Astrocyte (in vitro differentiated cells and primary cell): ENCODE measurements at regions not wholly inside any gene's neighbourhood (a gene's known extent, or its start where the extent isn't known, plus 50 kb on each side); places are given as distances from the start of the nearest gene placed in this dataset.
A peak's percentile ranks its signal among the peaks of the same experiment; 100 is the strongest.

Experiments
- DNase-seq: peaks from one replicate; pipeline ENCODE4 v3.0.0-alpha.2; 2010; ENCODE audit warnings: low read depth
- FAIRE-seq: peaks from 2 replicates; lab custom pipeline; 2011; peaks lifted over from hg19 to GRCh38; lab: Jason Lieb, UNC
- H2AFZ ChIP-seq: 2 replicates; pipeline ENCODE4 v1.6.0; 2012; ENCODE audit warnings: low read depth, low read length, inconsistent platforms
- H3K27ac ChIP-seq: 2 replicates; pipeline ENCODE4 v1.5.1; 2011; ENCODE audit warnings: low read depth, low read length, inconsistent platforms
- H3K27me3 ChIP-seq: 2 replicates; pipeline ENCODE4 v1.6.0; 2011; ENCODE audit warnings: low read length, inconsistent platforms; ENCODE audit not compliant: insufficient read depth
- H3K36me3 ChIP-seq: 2 replicates; pipeline ENCODE4 v1.5.1; 2011; ENCODE audit warnings: low read length, inconsistent platforms; ENCODE audit not compliant: insufficient read depth
- H3K4me1 ChIP-seq: 2 replicates; pipeline ENCODE4 v1.5.1; 2011; ENCODE audit warnings: low read length, inconsistent platforms; ENCODE audit not compliant: insufficient read depth
- H3K4me2 ChIP-seq: 2 replicates; pipeline ENCODE4 v1.6.0; 2012; ENCODE audit warnings: low read length, inconsistent platforms
- H3K4me3 ChIP-seq: 2 replicates; pipeline ENCODE4 v1.5.1; 2011; ENCODE audit warnings: low read depth, mild to moderate bottlenecking, low read length, inconsistent platforms; ENCODE audit not compliant: insufficient read depth
- H3K79me2 ChIP-seq: 2 replicates; pipeline ENCODE4 v1.6.0; 2012; ENCODE audit warnings: mild to moderate bottlenecking, low read length, inconsistent platforms; ENCODE audit not compliant: insufficient read depth
- H3K9ac ChIP-seq: 2 replicates; pipeline ENCODE4 v1.6.0; 2012; ENCODE audit warnings: mild to moderate bottlenecking, low read length, inconsistent platforms
- H3K9me3 ChIP-seq: 2 replicates; pipeline ENCODE4 v1.5.1; 2012; ENCODE audit warnings: low read depth, mild to moderate bottlenecking, low read length, inconsistent platforms; ENCODE audit not compliant: insufficient read depth
- H4K20me1 ChIP-seq: 2 replicates; pipeline ENCODE4 v1.6.0; 2012; ENCODE audit warnings: low read length, inconsistent platforms; ENCODE audit not compliant: insufficient read depth
- H3K27ac Mint-ChIP-seq: one replicate; pipeline ENCODE4 v1.8.0; 2021; ENCODE audit warnings: mild to moderate bottlenecking, mixed read lengths; ENCODE audit not compliant: unreplicated experiment
- H3K27me3 Mint-ChIP-seq: one replicate; pipeline ENCODE4 v1.8.0; 2021; ENCODE audit warnings: low read depth, mixed read lengths; ENCODE audit not compliant: unreplicated experiment
- H3K36me3 Mint-ChIP-seq: one replicate; pipeline ENCODE4 v1.8.0; 2021; ENCODE audit warnings: low read depth, mixed read lengths; ENCODE audit not compliant: unreplicated experiment
- H3K4me1 Mint-ChIP-seq: one replicate; pipeline ENCODE4 v1.8.0; 2021; ENCODE audit warnings: low read depth, mixed read lengths; ENCODE audit not compliant: unreplicated experiment
- H3K4me3 Mint-ChIP-seq: one replicate; pipeline ENCODE4 v1.8.0; 2021; ENCODE audit warnings: mild to moderate bottlenecking, moderate library complexity, mixed read lengths; ENCODE audit not compliant: unreplicated experiment
- H3K9me3 Mint-ChIP-seq: one replicate; pipeline ENCODE4 v1.8.0; 2021; ENCODE audit warnings: mild to moderate bottlenecking, mixed read lengths; ENCODE audit not compliant: unreplicated experiment
- EZH2 ChIP-seq: IDR thresholded peaks from 2 replicates; pipeline ENCODE4 v1.6.1; 2012; ENCODE audit warnings: mild to moderate bottlenecking, low read length, inconsistent platforms; ENCODE audit not compliant: insufficient read depth
- TF ChIP-seq, protein P1 (sequence below): IDR thresholded peaks from 2 replicates; pipeline ENCODE4 v1.5.1; 2011; ENCODE audit warnings: low read depth, mild to moderate bottlenecking, inconsistent platforms, low read length, moderate library complexity; ENCODE audit not compliant: insufficient read depth

DNA sequence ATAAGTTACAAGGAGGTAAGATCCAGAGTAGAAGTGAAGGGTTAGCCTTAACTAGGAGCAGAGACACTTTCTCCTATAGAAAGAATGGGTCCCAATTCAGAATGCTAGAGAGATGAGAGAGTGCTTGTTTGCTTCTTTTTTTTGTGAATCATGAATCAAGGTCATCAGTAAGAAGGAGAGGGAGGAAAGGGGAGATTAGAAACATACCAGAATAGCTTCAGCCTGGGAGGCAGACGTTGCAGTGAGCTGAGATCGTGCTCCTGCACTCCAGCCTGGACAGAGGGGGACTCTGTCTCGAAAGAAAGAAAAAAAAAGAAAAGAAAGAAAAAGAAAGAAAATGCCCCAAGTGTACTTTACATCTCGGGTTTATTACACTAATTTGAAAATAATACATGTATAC lies 55.8 kb upstream of the SLC35F5 start:
- no peaks in the 10 kb centered on the region for H3K36me3 ChIP-seq
- no peak overlapping the region for H3K27ac Mint-ChIP-seq
- DNase-seq (no peak), FAIRE-seq (no peak)
- H3K9me3 Mint-ChIP-seq, result peaks cover 2% of the 10 kb centered on the region
- no peaks in the 10 kb centered on the region for H3K27me3 ChIP-seq
- H3K36me3 Mint-ChIP-seq, result no peaks in the 10 kb centered on the region
- TF ChIP-seq, protein P1, sequence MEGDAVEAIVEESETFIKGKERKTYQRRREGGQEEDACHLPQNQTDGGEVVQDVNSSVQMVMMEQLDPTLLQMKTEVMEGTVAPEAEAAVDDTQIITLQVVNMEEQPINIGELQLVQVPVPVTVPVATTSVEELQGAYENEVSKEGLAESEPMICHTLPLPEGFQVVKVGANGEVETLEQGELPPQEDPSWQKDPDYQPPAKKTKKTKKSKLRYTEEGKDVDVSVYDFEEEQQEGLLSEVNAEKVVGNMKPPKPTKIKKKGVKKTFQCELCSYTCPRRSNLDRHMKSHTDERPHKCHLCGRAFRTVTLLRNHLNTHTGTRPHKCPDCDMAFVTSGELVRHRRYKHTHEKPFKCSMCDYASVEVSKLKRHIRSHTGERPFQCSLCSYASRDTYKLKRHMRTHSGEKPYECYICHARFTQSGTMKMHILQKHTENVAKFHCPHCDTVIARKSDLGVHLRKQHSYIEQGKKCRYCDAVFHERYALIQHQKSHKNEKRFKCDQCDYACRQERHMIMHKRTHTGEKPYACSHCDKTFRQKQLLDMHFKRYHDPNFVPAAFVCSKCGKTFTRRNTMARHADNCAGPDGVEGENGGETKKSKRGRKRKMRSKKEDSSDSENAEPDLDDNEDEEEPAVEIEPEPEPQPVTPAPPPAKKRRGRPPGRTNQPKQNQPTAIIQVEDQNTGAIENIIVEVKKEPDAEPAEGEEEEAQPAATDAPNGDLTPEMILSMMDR, result no peak
- TF ChIP-seq EZH2, result no peak
- no peaks in the 10 kb centered on the region for H3K27me3 Mint-ChIP-seq
- no peaks in the 10 kb centered on the region for H4K20me1 ChIP-seq
- peaks cover 11% of the 10 kb centered on the region for H3K4me1 Mint-ChIP-seq
- no peak overlapping the region for H3K9ac ChIP-seq
- H3K79me2 ChIP-seq, result no peaks in the 10 kb centered on the region
- H3K9me3 ChIP-seq, result no peaks in the 10 kb centered on the region
- H3K4me1 ChIP-seq, result no peaks in the 10 kb centered on the region
- no peak overlapping the region for H3K27ac ChIP-seq
- H3K4me2 ChIP-seq, result peak overlapping the region; percentile 23
- no peak overlapping the region for H3K4me3 Mint-ChIP-seq
- H2AFZ ChIP-seq, result no peak overlapping the region
- H3K4me3 ChIP-seq, result no peak overlapping the region

DNA sequence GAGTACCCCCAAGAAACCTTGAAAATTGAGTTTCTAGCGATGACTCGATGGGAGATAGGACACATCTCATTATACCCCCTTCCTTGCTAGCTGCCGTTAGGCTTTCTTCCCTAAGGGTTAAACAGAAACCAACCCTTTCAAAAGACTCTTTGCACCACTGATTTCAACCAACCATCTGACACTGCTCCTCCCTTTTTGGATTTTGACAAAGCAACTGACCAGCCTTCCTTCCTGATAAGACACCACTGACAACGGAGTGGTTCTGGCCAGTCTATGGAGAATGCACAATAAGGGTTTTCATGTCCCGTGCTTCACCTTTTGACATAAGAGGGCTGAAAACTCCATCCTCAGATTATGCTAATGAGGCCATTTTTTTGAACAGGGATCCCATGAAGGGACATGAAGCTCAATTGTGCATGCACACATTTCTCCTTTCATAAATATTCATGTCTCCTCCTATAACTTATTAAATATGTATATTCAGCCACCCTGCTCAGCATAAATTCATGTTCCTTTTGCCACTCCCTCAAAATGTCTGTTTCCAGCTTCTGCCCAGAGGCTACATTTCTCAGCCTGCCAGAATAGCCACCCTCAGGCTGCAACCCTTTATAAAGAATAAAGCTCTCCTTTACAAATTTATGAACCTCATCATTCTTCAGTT lies 52.8 kb upstream of the SLC35F5 start:
- Histone ChIP-seq H3K79me2 (no peaks in the 10 kb centered on the region), H3K36me3 (no peaks in the 10 kb centered on the region), H4K20me1 (no peaks in the 10 kb centered on the region), H3K27ac (no peak overlapping the region), H3K4me2 (no peak overlapping the region), H3K4me3 (no peak overlapping the region), H3K9ac (no peak overlapping the region), H2AFZ (no peak overlapping the region), H3K27me3 (no peaks in the 10 kb centered on the region), H3K9me3 (no peaks in the 10 kb centered on the region), H3K4me1 (no peaks in the 10 kb centered on the region)
- H3K27ac Mint-ChIP-seq, result no peak overlapping the region
- H3K36me3 Mint-ChIP-seq, result no peaks in the 10 kb centered on the region
- H3K9me3 Mint-ChIP-seq, result peaks cover 2% of the 10 kb centered on the region
- no peak for FAIRE-seq
- H3K4me3 Mint-ChIP-seq, result no peak overlapping the region
- TF ChIP-seq EZH2, result no peak
- TF ChIP-seq, protein P1, result no peak
- DNase-seq, result no peak
- no peaks in the 10 kb centered on the region for H3K27me3 Mint-ChIP-seq
- H3K4me1 Mint-ChIP-seq, result peaks cover 11% of the 10 kb centered on the region

DNA sequence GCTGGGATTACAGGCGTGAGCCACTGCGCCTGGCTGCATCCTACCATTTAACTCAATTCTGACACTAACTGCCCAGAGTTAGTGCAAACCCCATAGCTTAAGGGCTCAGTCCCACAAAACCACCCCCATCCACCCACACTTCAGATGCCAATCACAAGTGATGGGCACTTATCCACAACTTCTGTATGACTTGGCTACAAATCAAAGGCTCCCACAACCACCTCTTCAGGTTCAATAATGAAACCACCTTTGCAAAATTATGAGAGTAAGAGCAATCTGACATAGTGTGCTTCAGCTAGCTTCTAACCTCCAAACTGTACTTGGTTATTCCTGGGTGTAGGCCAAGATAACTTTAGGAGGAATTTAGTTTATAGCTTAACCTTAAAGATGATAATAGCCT lies 51.3 kb upstream of the SLC35F5 start:
- no peaks in the 10 kb centered on the region for H4K20me1 ChIP-seq
- no peak overlapping the region for H3K9ac ChIP-seq
- H3K27ac ChIP-seq, result no peak overlapping the region
- H3K4me2 ChIP-seq, result no peak overlapping the region
- Mint-ChIP-seq H3K4me1 (peaks cover 11% of the 10 kb centered on the region), H3K4me3 (no peak overlapping the region), H3K9me3 (peaks cover 2% of the 10 kb centered on the region), H3K27me3 (no peaks in the 10 kb centered on the region), H3K27ac (no peak overlapping the region), H3K36me3 (no peaks in the 10 kb centered on the region)
- DNase-seq (no peak), FAIRE-seq (no peak)
- H3K79me2 ChIP-seq, result no peaks in the 10 kb centered on the region
- H3K4me1 ChIP-seq, result no peaks in the 10 kb centered on the region
- no peaks in the 10 kb centered on the region for H3K9me3 ChIP-seq
- no peaks in the 10 kb centered on the region for H3K27me3 ChIP-seq
- H2AFZ ChIP-seq, result no peak overlapping the region
- TF ChIP-seq, protein P1, result no peak
- no peak for TF ChIP-seq EZH2
- H3K4me3 ChIP-seq, result no peak overlapping the region
- no peaks in the 10 kb centered on the region for H3K36me3 ChIP-seq
